SH-SY5Y (cell line): ENCODE measurements at regions not wholly inside any gene's neighbourhood (a gene's known extent, or its start where the extent isn't known, plus 50 kb on each side); places are given as distances from the start of the nearest gene placed in this dataset.

Experiments used
- GATA2 ChIP-seq: IDR thresholded peaks from 2 replicates; pipeline ENCODE4 v1.6.1; 2011; ENCODE audit warnings: mild to moderate bottlenecking, low read depth, low read length
- GATA3 ChIP-seq: IDR thresholded peaks from 2 replicates; pipeline ENCODE4 v1.6.1; 2011; ENCODE audit warnings: low read depth, mild to moderate bottlenecking, low read length, moderate library complexity

DNA sequence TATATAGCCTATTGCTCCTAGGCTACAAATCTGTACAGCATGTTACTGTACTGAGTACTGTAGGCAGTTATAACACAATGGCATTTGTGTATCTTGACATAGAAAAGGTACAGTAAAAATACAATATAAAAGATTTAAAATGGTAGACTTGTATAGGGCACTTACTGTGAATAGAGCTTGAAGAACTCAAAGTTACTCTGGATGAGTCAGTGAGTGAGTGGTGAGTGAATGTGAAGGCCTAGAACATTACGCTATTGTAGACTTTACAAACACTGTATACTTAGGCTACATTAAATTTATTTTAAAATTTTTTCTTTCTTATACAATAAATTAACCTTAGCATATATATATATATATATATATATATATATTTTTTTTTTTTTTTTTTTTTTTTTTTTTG, 140.0 kb upstream of the UBE2E1 start:
- TF ChIP-seq GATA2 (no peak), GATA3 (no peak)
